SU-DHL-6 (cell line): ENCODE measurements at regions not wholly inside any gene's neighbourhood (a gene's known extent, or its start where the extent isn't known, plus 50 kb on each side); places are given as distances from the start of the nearest gene placed in this dataset.

Experiments
- EZH2phosphoT487 ChIP-seq: fragments of 200-600 bp; sonication (generic), shearing (Covaris generic); conservative IDR thresholded peaks from 2 replicates; pipeline ENCODE4 v1.6.1; 2018; ENCODE audit warnings: mild to moderate bottlenecking, antibody characterized with exemption, low read length, moderate library complexity, mixed read lengths
- TF ChIP-seq, protein P1 (sequence below): fragments of 200-600 bp; sonication (generic); IDR thresholded peaks from one replicate; pipeline ENCODE4 v1.5.1; 2017; ENCODE audit warnings: antibody characterized with exemption, mild to moderate bottlenecking, low read length, moderate library complexity; ENCODE audit not compliant: insufficient read depth, poor library complexity, severe bottlenecking

DNA sequence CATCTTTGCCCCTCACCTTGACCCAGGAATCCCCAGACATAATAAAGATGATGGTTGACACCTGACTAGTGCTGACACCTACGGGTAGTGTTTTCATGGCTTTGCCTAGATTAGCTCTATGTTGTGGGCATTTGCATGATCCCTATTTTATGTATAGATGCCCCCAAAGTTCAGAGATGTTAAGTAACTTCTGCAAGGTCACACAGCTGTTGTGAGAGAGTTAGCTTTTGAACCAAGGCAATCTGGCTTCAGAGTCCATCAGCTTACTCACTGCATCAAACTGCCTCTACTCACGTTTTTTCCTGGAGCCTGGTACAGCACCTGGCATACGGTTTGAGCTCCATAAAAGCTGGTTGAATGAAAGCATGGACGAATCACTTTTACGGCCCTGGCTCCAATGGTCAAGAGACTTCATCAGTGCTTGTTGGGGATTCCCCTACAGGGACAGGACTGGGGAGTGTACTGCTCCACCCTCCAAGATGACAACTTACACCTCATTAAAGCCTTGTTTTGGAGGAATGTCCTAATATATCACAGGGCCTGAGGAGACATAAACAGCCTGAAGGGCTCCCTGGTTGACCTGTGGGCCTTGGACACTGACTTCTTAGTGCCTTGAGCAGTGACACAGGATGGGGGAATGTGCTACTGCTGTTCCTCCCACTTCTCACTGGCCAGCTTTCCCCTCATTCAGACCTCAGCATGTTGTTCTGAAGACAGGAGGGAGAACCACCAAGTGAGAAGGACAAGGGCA, 193.2 kb upstream of the ASIC2 start:
- TF ChIP-seq EZH2phosphoT487 = no peak
- TF ChIP-seq, protein P1, sequence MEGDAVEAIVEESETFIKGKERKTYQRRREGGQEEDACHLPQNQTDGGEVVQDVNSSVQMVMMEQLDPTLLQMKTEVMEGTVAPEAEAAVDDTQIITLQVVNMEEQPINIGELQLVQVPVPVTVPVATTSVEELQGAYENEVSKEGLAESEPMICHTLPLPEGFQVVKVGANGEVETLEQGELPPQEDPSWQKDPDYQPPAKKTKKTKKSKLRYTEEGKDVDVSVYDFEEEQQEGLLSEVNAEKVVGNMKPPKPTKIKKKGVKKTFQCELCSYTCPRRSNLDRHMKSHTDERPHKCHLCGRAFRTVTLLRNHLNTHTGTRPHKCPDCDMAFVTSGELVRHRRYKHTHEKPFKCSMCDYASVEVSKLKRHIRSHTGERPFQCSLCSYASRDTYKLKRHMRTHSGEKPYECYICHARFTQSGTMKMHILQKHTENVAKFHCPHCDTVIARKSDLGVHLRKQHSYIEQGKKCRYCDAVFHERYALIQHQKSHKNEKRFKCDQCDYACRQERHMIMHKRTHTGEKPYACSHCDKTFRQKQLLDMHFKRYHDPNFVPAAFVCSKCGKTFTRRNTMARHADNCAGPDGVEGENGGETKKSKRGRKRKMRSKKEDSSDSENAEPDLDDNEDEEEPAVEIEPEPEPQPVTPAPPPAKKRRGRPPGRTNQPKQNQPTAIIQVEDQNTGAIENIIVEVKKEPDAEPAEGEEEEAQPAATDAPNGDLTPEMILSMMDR = no peak
